Activated CD8-positive, alpha-beta memory T cell treated with anti-CD3 and anti-CD28 coated beads, Interleukin-2, amount 50 U/mL, for 1 hour (primary cell): ENCODE measurements at regions not wholly inside any gene's neighbourhood (a gene's known extent, or its start where the extent isn't known, plus 50 kb on each side); places are given as distances from the start of the nearest gene placed in this dataset.
"Not testable (repeated sequence)": the region's sequence is repeated elsewhere in the genome, so short reads cannot be mapped to it uniquely, and the experiment has no call there.

Experiments
- DNase-seq: peaks from one replicate; pipeline ENCODE4 v3.0.0-alpha.2; 2020; ENCODE audit errors: extremely low read depth

DNA sequence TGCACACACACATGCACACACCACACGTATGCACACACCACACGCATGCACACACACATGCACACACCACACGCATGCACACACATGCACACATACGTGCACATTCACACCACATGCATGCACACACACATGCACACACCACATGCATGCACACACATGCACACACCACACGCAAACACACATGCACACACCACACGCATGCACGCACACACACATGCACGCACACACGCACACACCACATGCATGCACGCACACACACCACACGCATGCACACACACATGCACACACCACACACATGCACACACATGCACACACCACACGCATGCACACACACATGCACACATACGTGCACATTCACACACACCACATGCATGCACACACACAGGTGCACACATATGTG is 169.8 kb upstream of the SALL3 start:
- no peak for DNase-seq

DNA sequence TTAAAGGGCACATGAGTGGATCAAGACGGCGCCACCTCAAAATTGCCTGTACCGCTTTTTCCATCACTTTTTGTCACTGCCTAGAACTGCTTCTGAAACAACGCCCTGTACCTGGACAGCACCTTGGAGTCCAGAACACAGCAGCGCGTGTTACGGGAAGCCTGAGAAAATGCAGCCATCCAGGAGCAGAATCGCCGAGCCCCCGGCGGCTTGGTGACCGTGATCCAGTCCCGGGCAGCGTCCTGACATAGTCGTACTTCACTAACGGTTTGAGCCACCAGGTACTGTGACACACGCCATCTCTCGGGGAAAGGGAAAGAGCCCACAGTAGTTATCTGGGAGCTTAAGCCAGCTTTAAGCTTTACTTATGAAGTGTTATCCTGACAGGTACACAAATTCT is 168.9 kb upstream of the SALL3 start:
- DNase-seq: no peak

DNA sequence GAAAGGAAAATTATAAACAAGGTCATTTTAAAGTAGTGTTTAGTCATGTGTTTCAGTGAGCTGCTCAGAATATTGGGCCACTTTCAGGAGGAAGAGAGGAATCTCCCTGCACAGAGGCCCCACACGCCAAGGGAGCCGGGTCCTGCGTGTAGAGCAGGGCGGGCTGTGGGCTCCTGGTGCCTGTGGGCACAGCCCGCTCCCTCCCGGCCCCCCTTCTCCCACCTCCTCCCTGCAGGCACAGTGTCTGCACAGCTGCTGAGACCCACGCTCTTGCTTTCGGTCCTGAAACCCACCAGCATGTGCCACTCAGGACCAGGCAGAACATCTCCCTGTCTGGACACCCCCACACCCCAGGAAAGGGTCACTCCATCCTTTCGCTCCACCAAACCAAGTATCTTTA is 167.6 kb upstream of the SALL3 start:
- no peak for DNase-seq

DNA sequence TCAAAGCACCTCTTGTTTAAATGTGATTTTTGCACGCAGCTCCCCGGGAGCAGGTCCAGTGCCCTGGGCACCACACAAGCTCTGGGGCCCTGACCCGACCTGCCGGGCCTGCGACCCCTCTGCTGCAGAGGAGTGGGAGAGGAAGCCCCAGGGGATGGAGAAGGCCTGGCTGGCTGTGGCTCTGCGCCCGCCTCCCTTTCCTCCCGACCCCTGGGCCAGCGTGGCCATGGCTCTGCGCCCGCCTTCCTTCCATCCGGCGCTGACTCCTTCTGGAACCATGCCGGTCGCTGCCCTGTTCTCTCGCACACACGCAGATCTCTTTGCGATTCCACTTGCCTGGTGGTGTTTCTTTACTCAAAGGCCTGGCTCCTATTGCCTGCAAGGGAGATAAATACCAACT is 166.5 kb upstream of the SALL3 start:
- DNase-seq: no peak

DNA sequence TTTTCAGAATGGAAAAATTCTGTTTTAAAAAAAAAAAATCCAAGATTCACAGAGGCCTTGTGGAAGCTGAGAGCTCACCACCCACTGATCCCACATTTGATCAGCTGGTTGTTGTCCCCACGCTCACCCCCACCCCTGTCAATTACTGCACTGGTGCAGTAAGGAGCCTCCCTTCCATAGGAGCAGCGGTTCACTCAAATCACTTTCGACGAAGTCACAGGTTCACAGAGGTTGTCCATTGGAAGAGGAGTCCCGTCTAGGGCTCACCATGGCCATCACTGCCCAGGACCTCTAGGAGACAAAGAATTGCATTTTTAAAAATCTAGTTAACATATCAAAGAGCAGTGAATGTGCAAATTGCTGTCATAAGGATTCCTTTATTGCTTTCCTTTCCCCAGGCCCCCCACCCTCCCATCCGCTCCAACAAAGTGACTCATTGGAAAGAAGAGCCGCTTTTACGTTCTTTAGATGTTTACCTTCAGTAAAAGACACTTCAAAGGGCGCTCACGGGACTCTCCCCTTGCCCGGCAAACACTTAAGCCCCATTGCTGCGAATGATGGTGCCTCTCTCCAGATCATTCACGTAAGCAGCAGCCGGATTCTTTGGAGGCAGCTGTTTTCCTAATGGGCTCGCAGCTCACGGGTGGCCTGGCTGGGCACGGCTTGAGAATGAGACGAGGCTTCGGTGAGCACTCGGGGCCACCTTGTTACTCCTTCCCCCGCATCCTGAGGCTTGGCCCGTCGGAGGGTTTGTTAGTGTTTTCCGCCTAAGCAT is 165.5 kb upstream of the SALL3 start:
- DNase-seq: no peak

DNA sequence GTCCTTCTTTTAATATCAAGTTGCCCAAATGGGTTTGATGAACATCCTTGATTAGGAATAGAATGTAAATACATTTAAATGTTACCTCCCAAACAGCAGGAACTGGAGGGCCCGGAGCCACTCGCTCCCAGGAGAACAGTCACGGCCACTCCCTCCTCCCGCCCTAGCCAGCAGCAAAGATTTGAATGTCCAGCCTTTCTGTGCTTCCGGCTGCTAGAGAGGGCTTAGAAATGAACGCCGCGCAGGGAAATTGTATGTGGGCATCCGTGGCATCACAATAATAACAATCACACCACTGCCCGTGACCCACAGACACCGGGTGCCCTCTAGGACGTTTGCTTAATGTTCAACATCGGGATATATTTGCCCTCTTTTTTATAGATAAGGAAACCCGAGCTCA is 164.9 kb upstream of the SALL3 start:
- DNase-seq: no peak

DNA sequence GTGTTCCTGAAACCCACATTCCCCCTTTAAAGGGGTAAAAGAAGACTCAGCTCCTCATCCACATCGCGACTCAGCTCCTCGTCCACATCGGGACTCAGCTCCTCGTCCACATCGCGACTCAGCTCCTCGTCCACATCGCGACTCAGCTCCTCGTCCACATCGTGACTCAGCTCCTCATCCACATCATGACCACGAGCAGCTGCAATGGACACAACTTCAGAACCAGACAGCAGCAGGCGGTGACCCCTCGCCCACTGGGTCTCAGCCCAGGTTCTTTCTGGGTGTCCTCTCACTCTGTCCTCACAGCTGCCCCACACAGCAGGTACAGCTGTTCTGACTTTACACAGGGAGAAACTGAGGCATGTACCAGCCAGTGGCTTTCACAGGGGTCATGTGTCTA is 163.5 kb upstream of the SALL3 start:
- no peak for DNase-seq

DNA sequence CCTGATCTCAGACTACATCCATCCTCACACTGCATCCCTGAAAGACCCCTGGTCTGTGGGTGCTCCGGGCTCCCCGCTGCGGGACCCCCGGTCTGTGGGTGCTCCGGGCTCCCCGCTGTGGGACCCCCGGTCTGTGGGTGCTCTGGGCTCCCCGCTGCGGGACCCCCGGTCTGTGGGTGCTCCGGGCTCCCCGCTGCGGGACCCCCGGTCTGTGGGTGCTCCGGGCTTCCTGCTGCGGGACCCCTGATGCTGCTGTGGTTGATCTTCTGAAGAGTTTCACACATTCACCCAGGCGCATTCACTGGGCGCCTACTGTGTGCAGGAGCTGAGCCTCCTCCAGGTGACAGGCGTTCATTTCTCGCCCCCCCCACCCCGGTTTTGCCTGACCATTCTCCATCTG is 162.7 kb upstream of the SALL3 start:
- no peak for DNase-seq

DNA sequence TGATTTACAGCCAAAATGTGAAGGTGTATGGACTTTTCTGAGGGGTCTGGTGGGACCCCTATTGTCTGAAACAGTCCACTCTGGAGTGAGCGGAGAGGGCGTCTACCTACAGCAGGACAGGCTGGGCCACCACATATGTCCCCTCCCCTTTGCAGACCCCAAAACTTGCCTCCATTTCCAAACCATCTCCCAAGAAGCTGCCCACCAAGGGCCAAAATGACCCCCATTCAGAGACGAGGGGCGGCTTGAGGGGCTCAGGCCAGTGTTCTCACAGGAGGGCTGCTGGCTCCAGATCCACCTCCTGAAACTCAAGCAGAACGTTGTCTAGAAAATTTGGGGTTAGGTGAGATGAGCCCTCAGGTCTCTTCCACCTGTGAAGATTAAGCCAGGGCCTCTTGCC is 161.1 kb upstream of the SALL3 start:
- DNase-seq: no peak

DNA sequence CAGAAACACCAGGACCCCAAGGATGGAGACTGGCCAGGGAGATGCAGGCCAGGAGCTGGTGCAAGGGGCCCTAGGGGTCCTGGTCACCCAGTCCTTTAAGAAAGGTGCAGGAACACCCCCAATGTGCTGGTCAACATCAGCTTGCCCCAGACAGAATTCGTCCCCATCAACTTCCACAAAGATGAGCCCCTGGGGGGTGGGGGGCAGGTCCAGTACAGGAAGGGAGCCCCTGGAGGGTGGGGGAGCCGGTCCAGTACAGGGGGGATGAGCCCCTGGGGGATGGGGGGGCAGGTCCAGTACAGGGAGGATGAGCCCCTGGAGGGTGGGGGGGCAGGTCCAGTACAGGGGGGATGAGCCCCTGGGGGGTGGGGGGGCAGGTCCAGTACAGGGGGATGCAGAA is 160.7 kb upstream of the SALL3 start:
- DNase-seq: no peak

DNA sequence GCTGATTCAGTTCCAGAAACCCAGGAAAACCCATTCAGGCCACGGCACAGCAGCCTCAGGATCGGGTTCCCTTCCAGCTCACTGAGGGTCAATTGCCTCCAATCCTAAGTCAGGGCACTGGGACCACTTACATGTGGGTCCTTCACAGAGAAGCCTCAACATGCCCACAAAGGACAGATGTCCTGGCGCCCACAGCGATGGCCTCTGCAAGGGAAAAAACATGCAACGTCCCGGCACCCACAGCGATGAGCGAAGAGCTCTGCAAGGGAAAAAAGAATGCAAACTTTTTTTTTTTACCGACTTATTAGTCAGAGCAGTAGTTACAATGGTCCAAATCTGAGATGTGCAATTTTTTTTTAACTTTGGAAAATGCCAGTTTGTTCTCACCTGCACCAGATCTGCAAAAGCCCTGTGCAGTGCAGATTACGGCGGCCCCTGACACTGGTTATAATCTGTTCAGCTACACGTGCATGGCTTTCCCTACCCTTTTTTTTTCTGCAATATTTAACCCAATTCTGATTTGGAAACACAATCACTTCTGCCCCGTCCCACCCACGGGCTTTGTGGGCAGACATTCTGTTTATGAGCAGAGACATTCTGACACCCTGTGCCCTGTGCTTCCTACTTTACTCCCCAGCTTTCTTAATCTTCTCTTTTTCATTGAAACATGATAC is 159.3 kb upstream of the SALL3 start:
- DNase-seq: no peak

DNA sequence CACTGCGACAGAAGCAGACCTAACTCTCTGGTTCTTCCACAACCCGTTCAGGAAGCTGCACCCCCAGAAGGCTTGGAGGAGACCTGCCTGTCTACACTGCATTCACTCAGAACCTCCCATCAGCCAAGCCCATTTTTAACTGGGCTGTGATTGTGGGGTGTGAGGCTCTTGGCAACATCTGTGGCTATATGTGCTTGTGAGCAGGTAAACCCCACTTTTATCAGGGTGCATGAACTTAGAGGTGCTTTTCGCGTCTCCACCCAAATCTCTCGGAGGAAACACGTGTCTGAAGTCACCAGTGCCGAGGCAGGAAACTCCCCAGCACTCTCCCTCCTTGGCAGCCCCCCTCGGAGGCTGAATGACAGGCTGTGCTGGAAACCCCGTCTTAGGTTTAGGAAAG is 158.2 kb upstream of the SALL3 start:
- no peak for DNase-seq

DNA sequence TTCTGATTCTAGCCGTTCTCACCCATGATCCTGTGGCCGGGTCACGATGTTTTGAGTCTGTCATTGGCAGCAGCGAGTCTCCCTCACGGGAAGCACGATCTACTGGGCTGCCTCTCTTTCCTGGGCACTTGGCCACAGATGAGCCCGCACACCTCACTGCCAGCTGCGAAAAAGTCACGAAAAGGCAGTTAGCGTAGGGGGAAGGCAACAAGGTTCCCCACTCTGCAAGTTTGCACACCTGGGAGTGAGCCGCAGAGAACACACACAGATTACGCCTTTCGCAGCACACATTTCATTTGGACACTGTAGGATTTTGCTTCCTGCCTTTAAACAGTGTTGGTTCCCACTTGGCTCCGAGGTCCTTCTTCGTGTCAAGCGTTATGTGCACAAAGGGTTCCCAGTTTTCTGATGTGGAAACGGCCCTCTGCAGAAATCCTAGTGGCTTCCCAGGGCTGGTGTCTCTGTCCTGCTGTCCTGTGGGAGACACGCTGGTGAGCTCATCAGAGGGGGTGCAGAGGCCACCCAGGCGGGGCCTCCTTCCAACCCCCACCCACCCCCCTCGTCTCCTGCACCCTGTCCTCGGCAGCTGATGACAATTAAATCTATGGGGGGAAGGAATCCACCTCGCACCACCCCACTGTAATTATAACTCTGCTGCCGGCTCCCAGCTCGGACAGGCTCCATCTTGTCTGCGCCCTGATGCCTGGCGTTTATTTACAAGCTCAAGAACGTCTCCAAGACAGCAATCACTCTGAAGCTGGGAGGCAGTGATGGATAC is 157.3 kb upstream of the SALL3 start:
- DNase-seq: no peak

DNA sequence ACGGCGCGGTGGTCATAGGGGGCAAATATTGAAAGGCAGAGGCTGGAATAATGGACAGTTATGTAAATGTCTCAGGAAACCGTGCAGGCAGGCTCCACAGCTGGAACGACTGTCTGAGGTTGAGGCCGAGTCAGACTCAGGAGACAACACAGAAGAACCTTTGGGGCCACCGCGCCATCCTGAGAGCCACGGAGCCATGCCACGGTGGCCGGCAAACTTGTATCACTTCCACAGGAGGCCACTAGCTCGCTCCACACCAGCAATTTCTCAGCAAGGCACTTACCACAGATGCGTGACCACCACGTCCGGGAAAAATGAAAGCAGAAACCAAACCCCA is 156.7 kb upstream of the SALL3 start:
- DNase-seq: no peak

DNA sequence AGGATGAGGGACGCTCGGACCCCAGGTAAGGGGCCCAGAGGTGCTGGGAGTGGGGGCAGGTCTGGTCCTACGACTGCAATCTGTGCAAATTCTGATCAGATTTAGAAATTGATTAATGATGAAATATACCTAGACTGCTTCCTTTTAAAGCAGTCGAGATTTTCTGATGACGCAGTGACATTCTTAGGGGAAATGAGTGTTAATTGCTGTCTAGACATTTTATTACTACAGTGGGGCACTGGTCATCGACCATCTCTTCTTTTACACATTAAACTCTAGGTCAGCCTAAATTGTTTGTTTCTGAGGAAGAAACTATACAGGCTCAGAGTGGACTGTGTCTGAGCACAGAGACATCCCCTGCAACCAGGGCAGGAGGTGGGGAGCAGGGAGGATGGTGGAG is 154.4 kb upstream of the SALL3 start:
- DNase-seq: no peak

DNA sequence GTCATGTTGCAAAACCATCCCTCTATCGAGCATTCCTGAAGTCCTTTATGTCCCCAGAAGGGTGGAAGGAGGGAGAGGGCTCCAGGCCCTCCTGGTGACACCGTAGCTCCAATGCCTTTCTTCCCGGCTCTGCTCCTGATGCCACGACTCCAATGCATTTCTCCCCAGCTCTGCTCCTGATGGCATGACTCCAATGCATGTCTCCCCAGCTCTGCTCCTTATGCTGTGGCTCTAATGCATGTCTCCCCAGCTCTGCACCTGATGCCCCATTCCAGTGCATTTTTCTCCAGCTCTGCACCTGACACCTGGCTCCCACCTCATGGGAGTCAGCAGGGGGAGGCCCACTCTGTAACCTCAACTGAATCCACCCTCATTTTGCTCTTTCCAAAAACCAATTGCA is 153.0 kb upstream of the SALL3 start:
- DNase-seq: no peak

DNA sequence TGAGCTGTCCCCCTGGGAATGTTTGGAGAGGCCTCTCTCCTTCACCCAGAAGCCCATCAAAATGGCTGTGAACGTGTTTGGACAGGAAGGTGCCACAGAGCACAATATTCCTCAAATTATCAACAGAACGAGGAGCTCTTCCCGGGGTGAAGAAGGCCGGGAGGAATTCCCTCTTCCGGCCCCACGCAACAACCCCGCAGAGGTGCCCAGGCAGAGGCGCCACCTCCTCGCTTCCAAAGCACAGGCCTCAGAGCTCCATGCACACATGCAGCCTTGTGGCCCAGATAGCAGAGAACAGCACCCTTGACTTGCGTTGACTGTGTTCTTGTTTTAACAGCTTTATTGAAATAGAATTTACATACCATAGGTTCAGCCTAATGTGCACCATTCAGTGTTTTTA is 152.5 kb upstream of the SALL3 start:
- DNase-seq: no peak

DNA sequence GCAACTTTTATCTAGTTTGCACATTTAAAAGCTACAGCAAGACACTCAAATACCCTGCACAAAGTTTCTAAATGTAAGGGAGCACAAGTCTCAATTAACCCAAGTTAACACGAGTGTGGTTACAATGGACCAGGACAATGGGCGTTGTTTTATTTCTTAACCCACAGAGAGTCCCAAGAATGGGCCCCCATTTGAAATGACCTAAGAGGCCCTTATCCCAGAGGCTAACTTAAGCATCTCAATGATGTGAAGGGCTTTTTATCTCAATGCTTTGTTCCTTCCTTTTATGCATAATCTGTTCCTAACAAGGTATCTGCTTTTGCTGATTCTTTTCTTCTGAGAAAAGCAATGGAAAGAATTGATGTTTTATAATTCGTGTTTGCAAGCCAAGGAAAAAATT is 151.5 kb upstream of the SALL3 start:
- DNase-seq: no peak

DNA sequence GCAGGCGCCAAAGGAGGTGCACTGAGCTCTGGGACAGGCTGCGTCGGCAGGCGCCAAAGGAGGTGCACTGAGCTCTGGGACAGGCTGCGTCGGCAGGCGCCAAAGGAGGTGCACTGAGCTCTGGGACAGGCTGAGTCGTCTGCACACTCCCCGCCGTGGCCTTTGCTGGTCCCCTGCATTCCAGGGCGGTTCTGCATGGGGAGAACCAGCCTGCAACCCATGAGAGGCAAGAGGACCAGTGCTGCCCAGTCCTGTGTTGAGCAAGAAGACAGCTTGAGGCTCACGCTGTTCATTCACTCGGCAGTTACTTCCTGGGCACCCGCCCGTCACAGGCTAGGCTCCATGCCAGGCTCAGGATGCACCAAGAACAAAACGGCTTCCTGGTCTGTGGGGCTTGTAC is 150.6 kb upstream of the SALL3 start:
- DNase-seq: not testable (repeated sequence)

DNA sequence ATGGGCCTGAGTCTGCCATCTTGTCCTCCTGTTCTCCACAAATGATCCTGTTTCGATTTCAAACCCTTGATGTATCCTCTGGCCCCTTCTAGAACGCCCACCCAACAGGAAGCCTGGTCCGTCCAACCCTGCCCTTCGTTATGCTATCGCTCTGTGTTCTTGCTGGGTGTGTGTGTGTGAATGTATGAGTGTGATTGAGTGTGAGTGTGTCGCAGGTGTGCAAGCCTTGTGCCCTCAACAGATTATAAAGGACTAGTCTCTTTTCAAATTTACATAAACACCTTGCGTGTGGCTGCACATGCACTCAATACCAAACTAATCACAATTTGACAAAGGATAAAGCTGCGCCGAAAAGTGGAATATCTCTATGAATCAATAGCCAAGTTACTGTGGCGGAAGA is 149.5 kb upstream of the SALL3 start:
- no peak for DNase-seq

DNA sequence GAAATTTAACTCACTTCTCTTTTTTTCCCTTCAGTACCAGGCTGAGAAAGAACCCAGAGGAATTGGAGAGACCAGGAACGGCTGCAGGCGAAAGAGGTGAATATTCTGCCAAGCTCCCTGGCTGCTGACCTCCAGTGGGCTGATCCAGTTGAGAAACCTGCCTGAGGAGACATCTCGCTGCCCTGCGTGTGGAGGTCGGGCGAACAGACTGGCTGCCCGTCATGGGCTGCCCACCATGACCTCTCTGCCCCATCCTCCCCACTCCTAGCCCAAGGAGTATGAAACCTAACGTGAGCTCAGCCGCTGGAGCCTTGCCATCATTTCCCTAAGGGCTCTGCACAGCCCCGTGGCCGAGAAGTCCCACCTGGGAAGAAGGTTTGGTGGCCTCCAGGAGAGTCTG is 148.8 kb upstream of the SALL3 start:
- DNase-seq: no peak

DNA sequence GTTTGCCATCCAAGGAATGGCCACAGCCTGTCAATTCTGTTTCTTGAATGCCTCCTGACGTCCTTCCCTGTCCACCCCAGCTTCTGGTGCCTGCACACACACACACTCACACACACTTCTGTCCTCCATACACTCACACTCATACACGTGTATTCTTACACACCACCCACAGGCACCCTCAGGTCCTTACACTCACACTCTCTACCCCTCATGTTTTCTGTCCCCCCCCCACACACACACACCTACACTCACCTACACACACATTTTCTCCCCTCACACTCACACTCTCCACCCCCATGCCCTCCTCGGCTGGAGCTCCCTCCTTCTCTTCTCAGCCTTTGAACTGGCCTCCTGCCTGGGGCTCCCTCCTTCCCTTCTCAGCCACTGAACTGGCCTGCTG is 148.0 kb upstream of the SALL3 start:
- DNase-seq: no peak

DNA sequence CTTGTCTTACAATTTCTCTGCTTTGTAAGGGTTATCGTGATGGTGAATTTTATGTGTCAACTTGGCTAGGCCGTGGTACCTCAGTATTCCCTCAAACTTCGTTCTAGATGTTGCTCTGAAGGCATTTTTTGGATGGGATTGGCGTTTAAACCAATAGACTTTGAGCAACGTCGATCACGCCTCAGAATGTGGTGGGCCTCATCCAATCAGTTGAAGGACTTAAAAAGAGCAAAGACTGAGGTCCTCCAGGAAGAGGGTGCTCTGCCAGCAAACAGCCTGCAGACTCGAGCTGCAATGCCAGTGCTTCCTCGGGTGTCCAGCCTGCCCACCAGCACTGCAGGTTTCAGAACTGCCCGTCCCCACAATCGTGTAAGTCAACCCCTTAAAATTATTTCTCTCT is 145.8 kb upstream of the SALL3 start:
- no peak for DNase-seq
